HS-27A (cell line): ENCODE measurements at regions not wholly inside any gene's neighbourhood (a gene's known extent, or its start where the extent isn't known, plus 50 kb on each side); places are given as distances from the start of the nearest gene placed in this dataset.

ENCODE experiments used
- DNase-seq: peaks from one replicate; pipeline ENCODE4 v3.0.0-alpha.2; 2012; ENCODE audit warnings: low read depth, missing footprints

- no peak for DNase-seq
Observed at GRCh38 chr3:147589016-147589415, 179.9 kb downstream of the ZIC1 start.

GRCh38 chr3:147604136-147604535, 195.0 kb downstream of the ZIC1 start:
- no peak for DNase-seq

DNA sequence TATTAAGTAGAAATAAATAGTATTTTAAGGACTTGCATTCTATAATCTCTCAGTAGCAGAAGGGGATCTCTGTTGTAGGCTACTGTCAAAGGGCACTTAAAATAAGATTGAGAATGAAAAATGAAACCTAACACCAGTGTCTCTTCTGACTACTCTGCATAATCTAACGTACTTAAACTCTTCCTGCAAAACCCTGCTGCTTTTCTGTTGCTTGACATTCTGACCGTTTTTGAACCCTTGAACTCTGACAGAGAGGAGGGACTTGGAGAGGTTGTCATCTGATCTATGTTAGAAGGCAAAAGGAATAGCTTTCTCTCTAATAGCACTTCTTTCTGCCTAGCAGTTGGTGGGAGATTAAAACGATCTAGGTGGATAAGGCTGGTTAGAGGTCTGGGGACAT, 204.6 kb downstream of the ZIC1 start:
- DNase-seq = no peak

GRCh38 chr3:147614210-147614609, 205.0 kb downstream of the ZIC1 start:
- DNase-seq = no peak

GRCh38 chr3:147615035-147615434, 205.9 kb downstream of the ZIC1 start:
- DNase-seq = no peak

DNA sequence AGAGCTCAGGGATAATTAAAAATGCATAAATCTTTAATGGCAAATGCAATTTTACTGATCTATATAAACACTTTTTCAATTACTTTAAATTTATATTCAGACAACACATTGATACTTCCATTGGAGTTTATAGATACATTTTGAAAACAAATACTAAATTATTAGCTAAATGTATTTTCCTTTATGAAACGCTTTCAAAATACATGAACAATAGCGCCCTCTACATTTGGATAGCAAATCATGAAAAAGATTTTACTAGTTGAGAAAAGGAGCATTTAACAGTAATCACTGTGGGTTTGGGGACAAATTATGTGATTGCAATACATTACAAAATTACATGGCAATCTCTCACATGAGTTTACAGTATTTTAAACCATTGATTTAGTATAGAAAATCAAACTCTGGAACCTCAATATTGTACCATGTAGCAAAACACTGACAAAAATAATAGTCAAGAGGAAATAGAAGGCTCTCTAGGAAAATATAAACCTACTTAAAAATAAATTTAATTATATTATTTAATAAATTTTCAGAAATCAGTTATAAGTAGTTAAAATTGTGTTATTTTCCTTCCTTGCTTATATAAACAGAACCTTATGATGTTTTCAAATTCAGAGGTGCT, 207.9 kb downstream of the ZIC1 start:
- DNase-seq = no peak

DNA sequence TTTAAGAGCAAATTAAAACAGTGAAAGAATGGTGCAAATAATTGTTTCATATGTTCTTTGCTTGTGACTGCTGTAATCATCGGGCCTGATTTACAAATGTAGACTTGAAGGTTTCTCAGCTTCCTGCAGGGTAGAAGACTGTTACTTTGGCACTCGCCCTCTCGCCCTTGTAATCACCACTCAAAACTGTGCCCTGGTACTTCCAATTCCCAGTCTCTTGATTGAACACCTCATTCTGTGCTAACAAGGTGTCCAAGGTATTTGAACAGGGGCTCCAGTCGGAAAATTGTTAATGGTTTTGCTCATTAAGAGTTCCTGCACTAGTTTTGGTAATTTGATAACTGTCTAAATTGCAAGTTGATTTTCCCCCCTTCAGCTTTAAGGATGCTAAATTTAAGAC, 209.5 kb downstream of the ZIC1 start:
- no peak for DNase-seq

DNA sequence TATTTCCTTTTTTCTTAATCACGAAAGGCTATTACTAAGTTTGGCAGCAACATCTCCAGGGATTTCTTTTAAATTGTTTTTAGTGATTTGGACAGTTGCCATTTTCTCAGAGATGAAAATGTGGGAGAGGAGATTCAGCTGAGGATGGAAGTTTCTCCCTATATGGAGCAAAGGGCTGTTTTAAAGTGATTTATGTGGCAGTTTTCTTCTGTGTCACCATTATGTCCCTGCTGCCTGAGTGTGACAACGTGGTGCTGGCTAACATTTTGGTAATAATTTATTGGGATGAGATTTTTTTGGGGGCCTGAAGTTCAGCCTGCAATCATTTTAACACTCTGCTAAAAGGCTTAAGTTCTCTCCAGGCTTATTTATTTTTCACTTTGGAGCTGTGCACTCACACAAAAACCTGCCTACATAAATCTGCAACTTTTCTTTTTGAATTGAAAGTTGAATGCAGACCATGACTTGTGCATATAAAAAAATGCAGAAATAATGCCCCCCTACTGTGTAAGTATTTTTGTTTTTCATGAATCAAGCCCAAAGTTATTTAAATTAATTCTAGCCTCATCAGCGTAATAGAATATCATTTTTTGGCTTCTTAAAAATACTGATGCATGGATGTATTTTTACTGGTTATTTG, 210.9 kb downstream of the ZIC1 start:
- no peak for DNase-seq

GRCh38 chr3:147620906-147621305, 211.7 kb downstream of the ZIC1 start:
- DNase-seq = peak; percentile 9

GRCh38 chr3:147630921-147631415, 221.8 kb downstream of the ZIC1 start:
- DNase-seq = no peak

DNA sequence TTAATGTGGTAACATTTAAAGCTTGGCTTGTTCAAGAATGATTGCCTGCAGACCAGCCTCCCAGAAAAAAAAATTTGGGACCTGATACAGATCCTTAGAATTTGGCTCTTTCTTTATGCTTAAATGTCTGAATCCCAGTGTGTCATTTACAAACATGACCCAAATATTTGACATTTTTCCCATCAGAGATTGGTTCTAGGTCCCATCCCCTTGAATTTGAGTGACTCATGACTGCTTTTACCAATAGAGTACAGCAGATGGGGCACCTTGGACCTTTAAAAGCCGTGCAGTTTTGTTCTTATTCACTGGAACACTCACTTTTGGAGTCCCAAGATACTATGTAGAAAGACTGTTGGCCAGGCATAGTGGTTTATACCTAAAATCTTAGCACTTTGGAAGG, 231.6 kb downstream of the ZIC1 start:
- DNase-seq = no peak

DNA sequence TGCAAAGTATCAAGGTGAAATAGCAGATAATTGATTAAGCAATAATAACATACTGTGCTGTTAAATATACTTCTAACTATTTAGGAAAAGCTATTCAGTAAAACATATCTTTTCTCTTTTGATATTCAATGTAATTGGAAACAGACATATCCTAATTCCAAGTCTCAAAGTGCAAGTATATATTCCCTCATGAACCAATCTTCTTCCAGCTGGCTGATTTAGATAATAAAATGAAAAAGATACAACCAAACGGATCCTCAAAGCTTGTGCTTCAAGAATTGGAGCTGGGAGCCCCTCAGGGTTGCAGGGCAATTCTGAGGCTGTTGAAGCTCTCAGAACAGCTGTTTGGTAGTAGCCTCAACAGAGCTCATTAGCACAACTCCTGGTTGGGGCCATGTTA, 236.6 kb downstream of the ZIC1 start:
- no peak for DNase-seq

DNA sequence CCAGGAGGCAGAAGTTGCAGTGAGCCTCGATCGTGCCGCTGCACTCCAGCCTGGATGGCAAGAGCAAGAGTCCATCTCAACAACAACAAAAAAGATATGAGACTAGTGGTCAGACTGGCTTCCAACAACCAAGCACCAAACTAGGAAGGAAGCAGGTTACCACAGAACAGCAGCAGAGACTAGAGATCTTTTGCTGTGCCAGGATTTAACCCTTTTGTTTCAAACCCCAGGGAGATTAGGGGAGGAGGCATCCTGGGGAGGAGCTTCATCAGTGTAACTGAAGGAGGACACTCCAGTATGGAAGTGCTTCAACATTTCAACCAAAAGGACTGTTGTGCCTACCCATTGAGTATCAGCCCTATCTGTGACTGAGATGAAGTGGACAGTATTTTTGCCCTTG, 240.3 kb downstream of the ZIC1 start:
- DNase-seq = no peak

GRCh38 chr3:147651107-147651778, 242.1 kb downstream of the ZIC1 start:
- DNase-seq = no peak

GRCh38 chr3:147652651-147653366, 243.6 kb downstream of the ZIC1 start:
- DNase-seq = no peak

DNA sequence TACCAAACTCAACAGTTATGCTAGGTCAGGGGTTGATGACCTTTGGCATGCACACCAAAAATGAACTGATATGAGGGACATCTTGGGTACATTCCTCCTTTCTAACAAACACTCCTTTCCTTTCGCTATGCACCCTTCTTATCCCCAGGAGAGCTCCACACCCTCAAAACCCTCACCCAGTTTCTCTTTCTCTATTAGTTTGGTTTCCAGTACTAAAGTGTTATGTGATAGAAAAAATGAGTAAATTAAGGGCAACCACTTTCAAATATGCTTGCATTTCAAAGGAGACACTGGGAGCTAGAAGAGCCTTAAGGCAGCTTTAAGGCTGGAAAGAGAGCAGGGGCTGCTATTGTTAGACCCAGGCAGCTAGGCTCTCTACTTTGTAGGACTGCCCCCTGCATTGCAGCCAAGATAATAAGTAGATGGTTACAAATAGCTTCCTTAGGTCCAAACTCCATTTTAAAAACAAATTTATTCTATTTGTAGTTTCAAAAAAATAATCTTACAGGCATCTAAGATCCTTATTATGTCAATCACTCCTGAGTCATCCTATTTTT, 244.3 kb downstream of the ZIC1 start:
- DNase-seq = no peak

- DNase-seq = no peak
Observed at GRCh38 chr3:147654827-147655226, 245.7 kb downstream of the ZIC1 start.

DNA sequence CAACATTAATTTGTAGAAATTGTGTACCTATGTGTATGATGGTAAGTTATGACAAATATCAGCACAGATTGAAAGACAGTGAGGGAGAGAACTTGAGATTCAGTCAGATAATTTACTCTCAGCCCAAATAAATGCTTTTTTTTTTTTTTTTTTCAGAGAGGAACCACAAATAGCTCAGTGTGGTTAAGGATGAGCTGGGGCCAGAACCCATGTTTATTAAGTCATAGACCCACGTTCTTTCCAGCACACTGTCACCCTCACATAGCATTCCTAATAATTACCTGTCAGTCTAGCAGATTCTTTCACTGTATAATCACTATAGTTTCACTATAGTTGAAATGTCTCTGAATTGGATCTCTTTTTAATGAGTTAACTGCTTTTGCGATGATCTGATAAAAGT, 246.1 kb downstream of the ZIC1 start:
- DNase-seq = no peak

DNA sequence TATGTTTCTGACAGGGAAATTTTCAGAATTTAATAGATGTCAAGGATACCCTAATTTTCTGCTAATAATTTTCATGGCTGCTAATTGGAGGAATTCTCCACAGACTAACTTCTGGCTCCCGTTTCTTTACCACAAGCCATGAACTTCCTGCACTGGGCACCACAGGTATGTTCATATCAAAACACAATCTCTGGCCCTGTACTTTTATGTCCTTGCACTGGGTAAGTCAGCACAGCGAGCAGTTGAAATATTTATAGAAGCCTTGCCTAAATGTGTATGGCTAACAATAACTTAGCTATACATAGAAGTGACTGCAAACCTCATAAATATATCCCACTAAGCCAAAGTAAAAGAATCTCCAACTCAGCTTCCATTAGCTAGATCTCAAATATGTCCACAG, 246.9 kb downstream of the ZIC1 start:
- DNase-seq = no peak

GRCh38 chr3:147661916-147662315, 252.8 kb downstream of the ZIC1 start:
- no peak for DNase-seq

- DNase-seq = no peak
Observed at GRCh38 chr3:147662705-147663104, 253.5 kb downstream of the ZIC1 start.

GRCh38 chr3:147669077-147669476, 259.9 kb downstream of the ZIC1 start:
- DNase-seq = no peak
